HepG2 (cell line): ENCODE measurements at regions not wholly inside any gene's neighbourhood (a gene's known extent, or its start where the extent isn't known, plus 50 kb on each side); places are given as distances from the start of the nearest gene placed in this dataset.

ENCODE experiments used
- ATF4 ChIP-seq, 2 experiments: fragments of 450-650 bp in 1 of 2; sonication (generic) in 1 of 2; formaldehyde crosslinking; IDR thresholded peaks; 2 replicates each; pipeline versions ENCODE4 v1.5.0 to v1.8.0; 2020 to 2022; ENCODE audit warnings: mild to moderate bottlenecking in 1 of 2, missing genetic modification reagents in 1 of 2
- ATF6 ChIP-seq: sonication (generic); formaldehyde crosslinking; conservative IDR thresholded peaks from 2 replicates; pipeline ENCODE4 v1.4.0; 2020; ENCODE audit warnings: missing genetic modification reagents
- CREB3 ChIP-seq: sonication (generic); formaldehyde crosslinking; IDR thresholded peaks from 2 replicates; pipeline ENCODE4 v1.5.0; 2020; ENCODE audit warnings: missing genetic modification reagents
- HBP1 ChIP-seq: IDR thresholded peaks from 2 replicates; pipeline ENCODE4 v1.6.1; 2016; ENCODE audit warnings: low read depth, control low read depth
- HDAC2 ChIP-seq: sonication (generic); formaldehyde crosslinking; IDR thresholded peaks from 2 replicates; pipeline ENCODE4 v1.4.0; 2020; ENCODE audit warnings: missing genetic modification reagents
- HHEX ChIP-seq: IDR thresholded peaks from 2 replicates; pipeline ENCODE4 v1.6.1; 2016; ENCODE audit warnings: control low read depth
- HOXA5 ChIP-seq: sonication (generic); formaldehyde crosslinking; IDR thresholded peaks from 2 replicates; pipeline ENCODE4 v1.4.0; 2020; ENCODE audit warnings: missing genetic modification reagents
- KDM4B ChIP-seq: sonication (generic); formaldehyde crosslinking; IDR thresholded peaks from 2 replicates; pipeline ENCODE4 v1.4.0; 2020; ENCODE audit warnings: missing genetic modification reagents
- MXI1 ChIP-seq: IDR thresholded peaks from 3 replicates; pipeline ENCODE4 v1.6.1; 2012; ENCODE audit warnings: low read depth, low read length, inconsistent platforms, borderline replicate concordance
- RAD51 ChIP-seq: fragments of 450-650 bp; IDR thresholded peaks from 2 replicates; pipeline ENCODE4 v1.6.1; 2016; ENCODE audit warnings: borderline replicate concordance
- SAP130 ChIP-seq: IDR thresholded peaks from 2 replicates; pipeline ENCODE4 v1.6.1; 2016; ENCODE audit warnings: low read depth
- SATB2 ChIP-seq: sonication (generic); formaldehyde crosslinking; IDR thresholded peaks from 2 replicates; pipeline ENCODE4 v1.5.0; 2020; ENCODE audit warnings: missing genetic modification reagents
- SMYD3 ChIP-seq: sonication (generic); formaldehyde crosslinking; IDR thresholded peaks from 2 replicates; pipeline ENCODE4 v1.8.1; 2023; ENCODE audit warnings: mild to moderate bottlenecking, missing genetic modification reagents
- TBP ChIP-seq: sonication (generic); formaldehyde crosslinking; IDR thresholded peaks from 2 replicates; pipeline ENCODE4 v1.5.0; 2020; ENCODE audit warnings: missing genetic modification reagents
- ZBTB3 ChIP-seq: sonication (generic); formaldehyde crosslinking; IDR thresholded peaks from 2 replicates; pipeline ENCODE4 v1.4.0; 2020; ENCODE audit warnings: low read depth, mild to moderate bottlenecking, moderate library complexity, missing genetic modification reagents, borderline replicate concordance
- ZMYM2 ChIP-seq: sonication (generic); formaldehyde crosslinking; IDR thresholded peaks from 2 replicates; pipeline ENCODE4 v1.8.0; 2022; ENCODE audit warnings: mild to moderate bottlenecking, missing genetic modification reagents
- ZNF101 ChIP-seq: sonication (generic); formaldehyde crosslinking; IDR thresholded peaks from 2 replicates; pipeline ENCODE4 v1.4.0; 2020; ENCODE audit warnings: mild to moderate bottlenecking, low read depth, missing genetic modification reagents, borderline replicate concordance
- ZNF556 ChIP-seq: sonication (generic); formaldehyde crosslinking; IDR thresholded peaks from 2 replicates; pipeline ENCODE4 v1.4.0; 2020; ENCODE audit warnings: mild to moderate bottlenecking, missing genetic modification reagents, borderline replicate concordance
- ZNF605 ChIP-seq: sonication (generic); formaldehyde crosslinking; IDR thresholded peaks from 2 replicates; pipeline ENCODE4 v1.8.0; 2022; ENCODE audit warnings: mild to moderate bottlenecking, missing genetic modification reagents
- ZNF720 ChIP-seq: sonication (generic); formaldehyde crosslinking; IDR thresholded peaks from 2 replicates; pipeline ENCODE4 v1.4.0; 2020; ENCODE audit warnings: missing genetic modification reagents
- ZNF761 ChIP-seq: sonication (generic); formaldehyde crosslinking; conservative IDR thresholded peaks from 2 replicates; pipeline ENCODE4 v1.4.0; 2020; ENCODE audit warnings: mild to moderate bottlenecking, missing genetic modification reagents

GRCh38 chr2:84302513-84303412 is 156.3 kb downstream of the SUCLG1 start (continued):
- no peak for TF ChIP-seq CREB3 (CRISPR knock-in tag)
- no peak for TF ChIP-seq ZBTB3
- TF ChIP-seq RAD51 = no peak
- peak; percentile 38; the same call in 1 of the 2 replicates for TF ChIP-seq HOXA5
- TF ChIP-seq ATF6 = no peak
- peak; percentile 59; the same call in 1 of the 2 replicates for TF ChIP-seq HDAC2 (CRISPR knock-in tag)
- no peak for TF ChIP-seq SAP130 (CRISPR knock-in tag)
- TF ChIP-seq MXI1 = 0 out of 3 replicates have a peak, but pooled peaks have one; percentile 15
- peak; percentile 68; the same call in 1 of the 2 replicates for TF ChIP-seq ZMYM2
- TF ChIP-seq KDM4B (CRISPR knock-in tag) = no peak
- 0 out of 2 replicates have a peak, but pooled peaks have one; percentile 49 for TF ChIP-seq ZNF556 (CRISPR knock-in tag)
- TF ChIP-seq ZNF605 (CRISPR knock-in tag) = peak; percentile 53
- no peak for TF ChIP-seq ATF4 (CRISPR knock-in tag; IDR thresholded peaks at IDR 0.05)
- TF ChIP-seq ZNF761 (CRISPR knock-in tag) = no peak
- TF ChIP-seq TBP (CRISPR knock-in tag) = no peak
- no peak for TF ChIP-seq SATB2 (CRISPR knock-in tag)
- TF ChIP-seq ZNF101 = no peak
- TF ChIP-seq ZNF720 (CRISPR knock-in tag) = no peak
- TF ChIP-seq HBP1 (CRISPR knock-in tag) = no peak
- TF ChIP-seq HHEX (CRISPR knock-in tag) = peak; percentile 80
- peak; percentile 89 for TF ChIP-seq SMYD3 (CRISPR knock-in tag)
